ENCODE measurements at regions not wholly inside any gene's neighbourhood (a gene's known extent, or its start where the extent isn't known, plus 50 kb on each side); places are given as distances from the start of the nearest gene placed in this dataset.

GRCh38 chr10:4271193-4271592, 486.2 kb upstream of the KLF6 start:
- TF ChIP-seq POLR2A (IDR thresholded peaks at IDR 0.05; ENCODE audit: low read depth, low read length) (no peak), CTCF (IDR thresholded peaks at IDR 0.05; ENCODE audit: extremely low read depth in 1 of 2, insufficient read depth in 1 of 2, low read depth in 1 of 2, low read length in 2 of 2) (no peak), MYC (IDR thresholded peaks at IDR 0.05; ENCODE audit: low read depth, low read length) (no peak), JUN (IDR thresholded peaks at IDR 0.05; ENCODE audit: borderline replicate concordance, insufficient read depth, insufficient read length, low read depth) (no peak), MAX (IDR thresholded peaks at IDR 0.05; ENCODE audit: insufficient read depth, insufficient read length) (no peak), POLR2AphosphoS5 (IDR thresholded peaks at IDR 0.05; ENCODE audit: insufficient read depth, low read depth, low read length) (no peak), EZH2 (IDR thresholded peaks at IDR 0.05; ENCODE audit: borderline replicate concordance, low read depth, low read length, severe bottlenecking) (no peak), FOS (IDR thresholded peaks at IDR 0.05; ENCODE audit: borderline replicate concordance, insufficient read depth, low read length) (no peak)
